Thyroid gland (tissue), 4 donors: ENCODE measurements at regions not wholly inside any gene's neighbourhood (a gene's known extent, or its start where the extent isn't known, plus 50 kb on each side); places are given as distances from the start of the nearest gene placed in this dataset.

ENCODE experiments used
- CTCF ChIP-seq, 6 experiments: fragments of 200-600 bp in 3 of 6; fragments of 450-650 bp in 3 of 6; sonication (generic) in 3 of 6; IDR thresholded peaks; one replicate each; pipeline ENCODE4 v1.5.1; 2016 to 2019; ENCODE audit warnings: antibody characterized with exemption in 6 of 6, mild to moderate bottlenecking in 2 of 6, inconsistent platforms in 1 of 6, moderate library complexity in 1 of 6
- POLR2A ChIP-seq, 2 donors: fragments of 450-650 bp; IDR thresholded peaks; one replicate each; pipeline ENCODE4 v1.6.1; 2017; ENCODE audit warnings: antibody characterized with exemption in 2 of 2, mild to moderate bottlenecking in 2 of 2, moderate library complexity in 1 of 2

- TF ChIP-seq CTCF (IDR thresholded peaks at IDR 0.05) (no peak), POLR2A (IDR thresholded peaks at IDR 0.05) (no peak)
Observed at GRCh38 chr11:23574149-23574548, 713.9 kb upstream of the CCDC179 start.
